HEK293 (cell line): ENCODE measurements at regions not wholly inside any gene's neighbourhood (a gene's known extent, or its start where the extent isn't known, plus 50 kb on each side); places are given as distances from the start of the nearest gene placed in this dataset.
A peak's percentile ranks its signal among the peaks of the same experiment; 100 is the strongest.

ENCODE experiments used
- CTCF ChIA-PET: fragments of 350-600 bp; formaldehyde crosslinking; extraction: SDS; loops from one replicate; lab custom pipeline; 2021; ENCODE audit warnings: antibody characterized with exemption; lab: Yijun Ruan, JAX
- POLR2A ChIA-PET: fragments of 300-600 bp; formaldehyde crosslinking; extraction: SDS; loops from one replicate; lab custom pipeline; 2020; ENCODE audit warnings: antibody characterized with exemption, inconsistent platforms; lab: Yijun Ruan, JAX
- H3K27ac ChIP-seq: fragments of 200-500 bp; sonication (Bioruptor generic); 2 replicates; pipeline ENCODE4 v1.5.1; 2014; ENCODE audit warnings: low read depth, low read length, control low read depth, inconsistent platforms; ENCODE audit errors: extremely low read depth
- H3K36me3 ChIP-seq, 2 experiments: fragments of 200-500 bp in 1 of 2; sonication (Bioruptor generic) in 1 of 2; 1 replicate in 1 of 2; 2 replicates in 1 of 2; pipeline ENCODE4 v1.5.1; 2014 to 2017; ENCODE audit warnings: inconsistent platforms in 2 of 2, low read length in 2 of 2; ENCODE audit not compliant: control insufficient read depth in 2 of 2, insufficient read depth in 1 of 2
- H3K4me1 ChIP-seq: fragments of 200-500 bp; sonication (Bioruptor generic); 2 replicates; pipeline ENCODE4 v1.5.1; 2014; ENCODE audit warnings: mild to moderate bottlenecking, low read length, inconsistent platforms; ENCODE audit not compliant: control insufficient read depth, insufficient read depth
- H3K4me3 ChIP-seq: 2 replicates; pipeline ENCODE4 v1.5.1; 2011; ENCODE audit warnings: low read depth, mild to moderate bottlenecking, control low read depth, low read length, moderate library complexity
- H3K9me3 ChIP-seq: fragments of 200-500 bp; sonication (Bioruptor generic); 2 replicates; pipeline ENCODE4 v1.5.1; 2014; ENCODE audit warnings: low read depth, low read length, inconsistent platforms; ENCODE audit not compliant: control insufficient read depth, insufficient read depth
- ATF2 ChIP-seq: fragments of 450-650 bp; formaldehyde crosslinking; IDR thresholded peaks from 2 replicates; pipeline ENCODE4 v1.5.1; 2016; ENCODE audit warnings: missing biosample characterization, missing genetic modification characterization, low read depth
- KLF1 ChIP-seq: fragments of 450-650 bp; formaldehyde crosslinking; IDR thresholded peaks from 2 replicates; pipeline ENCODE4 v1.5.1; 2016; ENCODE audit warnings: missing biosample characterization, missing genetic modification characterization
- KLF7 ChIP-seq: fragments of 450-650 bp; formaldehyde crosslinking; IDR thresholded peaks from 2 replicates; pipeline ENCODE4 v1.5.1; 2016; ENCODE audit warnings: missing biosample characterization, missing genetic modification characterization, borderline replicate concordance
- REPIN1 ChIP-seq: fragments of 450-650 bp; formaldehyde crosslinking; IDR thresholded peaks from 2 replicates; pipeline ENCODE4 v1.5.1; 2017; ENCODE audit warnings: missing biosample characterization, missing genetic modification characterization, low read depth
- SALL2 ChIP-seq: fragments of 450-650 bp; formaldehyde crosslinking; IDR thresholded peaks from 2 replicates; pipeline ENCODE4 v1.5.0; 2017; ENCODE audit warnings: missing biosample characterization, mild to moderate bottlenecking, missing genetic modification characterization, borderline replicate concordance
- SCRT1 ChIP-seq: fragments of 450-650 bp; formaldehyde crosslinking; IDR thresholded peaks from 2 replicates; pipeline ENCODE4 v1.5.1; 2016; ENCODE audit warnings: missing biosample characterization, missing genetic modification characterization, borderline replicate concordance
- ZBTB48 ChIP-seq: fragments of 450-650 bp; formaldehyde crosslinking; IDR thresholded peaks from 2 replicates; pipeline ENCODE4 v1.5.1; 2016; ENCODE audit warnings: missing biosample characterization, missing genetic modification characterization
- ZBTB8A ChIP-seq: fragments of 450-650 bp; formaldehyde crosslinking; IDR thresholded peaks from 2 replicates; pipeline ENCODE4 v1.5.1; 2016; ENCODE audit warnings: missing biosample characterization, missing genetic modification characterization
- ZFP41 ChIP-seq: fragments of 450-650 bp; formaldehyde crosslinking; IDR thresholded peaks from 2 replicates; pipeline ENCODE4 v1.5.1; 2016; ENCODE audit warnings: missing biosample characterization, missing genetic modification characterization, borderline replicate concordance
- ZNF169 ChIP-seq: fragments of 450-650 bp; formaldehyde crosslinking; IDR thresholded peaks from 2 replicates; pipeline ENCODE4 v1.5.1; 2016; ENCODE audit warnings: missing biosample characterization, missing genetic modification characterization
- ZNF174 ChIP-seq: fragments of 450-650 bp; formaldehyde crosslinking; IDR thresholded peaks from 2 replicates; pipeline ENCODE4 v1.5.0; 2017; ENCODE audit warnings: missing biosample characterization, mild to moderate bottlenecking, missing genetic modification characterization
- ZNF223 ChIP-seq: fragments of 450-650 bp; formaldehyde crosslinking; IDR thresholded peaks from 2 replicates; pipeline ENCODE4 v1.5.1; 2016; ENCODE audit warnings: missing biosample characterization, missing genetic modification characterization
- ZNF239 ChIP-seq: fragments of 450-650 bp; formaldehyde crosslinking; IDR thresholded peaks from 2 replicates; pipeline ENCODE4 v1.5.1; 2016; ENCODE audit warnings: missing biosample characterization, missing genetic modification characterization
- ZNF335 ChIP-seq: fragments of 450-650 bp; formaldehyde crosslinking; conservative IDR thresholded peaks from 2 replicates; pipeline ENCODE4 v1.5.1; 2016; ENCODE audit warnings: missing biosample characterization, missing genetic modification characterization
- ZNF423 ChIP-seq: fragments of 450-650 bp; formaldehyde crosslinking; IDR thresholded peaks from 2 replicates; pipeline ENCODE4 v1.5.1; 2016; ENCODE audit warnings: missing biosample characterization, missing genetic modification characterization
- ZNF426 ChIP-seq: fragments of 450-650 bp; formaldehyde crosslinking; IDR thresholded peaks from 2 replicates; pipeline ENCODE4 v1.5.1; 2017; ENCODE audit warnings: missing biosample characterization, missing genetic modification characterization, mild to moderate bottlenecking, inconsistent platforms, moderate library complexity
- ZNF514 ChIP-seq: fragments of 450-650 bp; formaldehyde crosslinking; IDR thresholded peaks from 2 replicates; pipeline ENCODE4 v1.5.1; 2016; ENCODE audit warnings: missing biosample characterization, missing genetic modification characterization
- ZNF555 ChIP-seq: fragments of 450-650 bp; formaldehyde crosslinking; conservative IDR thresholded peaks from 2 replicates; pipeline ENCODE4 v1.5.1; 2017; ENCODE audit warnings: missing biosample characterization, mild to moderate bottlenecking, missing genetic modification characterization, inconsistent platforms
- ZNF561 ChIP-seq: fragments of 450-650 bp; IDR thresholded peaks from 2 replicates; pipeline ENCODE4 v1.5.1; 2018; ENCODE audit warnings: missing biosample characterization, missing genetic modification characterization, borderline replicate concordance
- ZNF645 ChIP-seq: fragments of 450-650 bp; formaldehyde crosslinking; IDR thresholded peaks from 2 replicates; pipeline ENCODE4; 2016; ENCODE audit warnings: missing biosample characterization, missing genetic modification characterization
- ZNF670 ChIP-seq: fragments of 450-650 bp; formaldehyde crosslinking; IDR thresholded peaks from 2 replicates; pipeline ENCODE4 v1.5.1; 2016; ENCODE audit warnings: missing biosample characterization, missing genetic modification characterization, low read depth
- ZNF701 ChIP-seq: fragments of 450-650 bp; formaldehyde crosslinking; IDR thresholded peaks from 2 replicates; pipeline ENCODE4 v1.5.1; 2016; ENCODE audit warnings: missing biosample characterization, missing genetic modification characterization
- ZNF776 ChIP-seq: fragments of 450-650 bp; formaldehyde crosslinking; IDR thresholded peaks from 2 replicates; pipeline ENCODE4 v1.5.0; 2017; ENCODE audit warnings: missing biosample characterization, missing genetic modification characterization, borderline replicate concordance
- ZSCAN5A ChIP-seq: fragments of 450-650 bp; formaldehyde crosslinking; IDR thresholded peaks from 2 replicates; pipeline ENCODE4 v1.5.1; 2016; ENCODE audit warnings: missing biosample characterization, missing genetic modification characterization
- TF ChIP-seq, protein P1 (sequence below): fragments of 450-650 bp; formaldehyde crosslinking; IDR thresholded peaks from 2 replicates; pipeline ENCODE4 v1.5.1; 2016; ENCODE audit warnings: missing biosample characterization, missing genetic modification characterization, borderline replicate concordance
- TF ChIP-seq, protein P2 (sequence below): fragments of 450-650 bp; formaldehyde crosslinking; IDR thresholded peaks from 2 replicates; pipeline ENCODE4 v1.5.1; 2017; ENCODE audit warnings: missing biosample characterization, missing genetic modification characterization

DNA sequence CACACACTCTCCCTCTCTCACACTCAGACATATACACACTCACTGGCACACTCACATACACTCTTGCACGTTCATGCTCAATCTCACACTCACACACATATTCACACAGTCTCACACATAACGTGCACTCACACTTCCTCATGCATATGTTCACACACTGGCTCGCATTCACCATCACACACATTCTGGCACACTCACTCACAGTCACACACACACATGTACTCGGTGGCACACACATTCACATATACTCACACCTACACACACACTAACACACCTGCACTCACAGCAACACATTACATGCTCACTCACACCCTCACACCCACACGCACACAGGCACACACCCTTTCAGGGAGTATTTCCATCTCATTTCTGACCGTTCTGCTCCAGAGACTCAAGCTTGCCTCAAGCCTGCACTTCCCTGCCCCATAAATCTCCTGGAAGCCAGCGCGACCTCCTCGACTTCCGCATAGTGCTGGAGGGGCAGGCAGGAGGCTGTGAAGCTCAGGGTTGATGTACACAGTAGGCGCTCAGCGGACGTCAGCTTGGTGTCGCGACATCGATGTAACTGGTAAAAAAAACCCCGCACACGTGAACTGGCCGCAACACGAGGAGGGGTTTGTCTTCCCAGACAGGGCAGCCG is 66.7 kb upstream of the FOXF1 start (continued):
- TF ChIP-seq, protein P1, sequence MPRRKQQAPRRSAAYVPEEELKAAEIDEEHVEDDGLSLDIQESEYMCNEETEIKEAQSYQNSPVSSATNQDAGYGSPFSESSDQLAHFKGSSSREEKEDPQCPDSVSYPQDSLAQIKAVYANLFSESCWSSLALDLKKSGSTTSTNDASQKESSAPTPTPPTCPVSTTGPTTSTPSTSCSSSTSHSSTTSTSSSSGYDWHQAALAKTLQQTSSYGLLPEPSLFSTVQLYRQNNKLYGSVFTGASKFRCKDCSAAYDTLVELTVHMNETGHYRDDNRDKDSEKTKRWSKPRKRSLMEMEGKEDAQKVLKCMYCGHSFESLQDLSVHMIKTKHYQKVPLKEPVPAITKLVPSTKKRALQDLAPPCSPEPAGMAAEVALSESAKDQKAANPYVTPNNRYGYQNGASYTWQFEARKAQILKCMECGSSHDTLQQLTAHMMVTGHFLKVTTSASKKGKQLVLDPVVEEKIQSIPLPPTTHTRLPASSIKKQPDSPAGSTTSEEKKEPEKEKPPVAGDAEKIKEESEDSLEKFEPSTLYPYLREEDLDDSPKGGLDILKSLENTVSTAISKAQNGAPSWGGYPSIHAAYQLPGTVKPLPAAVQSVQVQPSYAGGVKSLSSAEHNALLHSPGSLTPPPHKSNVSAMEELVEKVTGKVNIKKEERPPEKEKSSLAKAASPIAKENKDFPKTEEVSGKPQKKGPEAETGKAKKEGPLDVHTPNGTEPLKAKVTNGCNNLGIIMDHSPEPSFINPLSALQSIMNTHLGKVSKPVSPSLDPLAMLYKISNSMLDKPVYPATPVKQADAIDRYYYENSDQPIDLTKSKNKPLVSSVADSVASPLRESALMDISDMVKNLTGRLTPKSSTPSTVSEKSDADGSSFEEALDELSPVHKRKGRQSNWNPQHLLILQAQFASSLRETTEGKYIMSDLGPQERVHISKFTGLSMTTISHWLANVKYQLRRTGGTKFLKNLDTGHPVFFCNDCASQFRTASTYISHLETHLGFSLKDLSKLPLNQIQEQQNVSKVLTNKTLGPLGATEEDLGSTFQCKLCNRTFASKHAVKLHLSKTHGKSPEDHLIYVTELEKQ = no peak
- TF ChIP-seq SCRT1 (tag by site-specific recombination) = no peak
- no peak for TF ChIP-seq ZNF670 (tag by site-specific recombination)
- TF ChIP-seq ZNF555 (tag by site-specific recombination) = no peak
- TF ChIP-seq, protein P2, sequence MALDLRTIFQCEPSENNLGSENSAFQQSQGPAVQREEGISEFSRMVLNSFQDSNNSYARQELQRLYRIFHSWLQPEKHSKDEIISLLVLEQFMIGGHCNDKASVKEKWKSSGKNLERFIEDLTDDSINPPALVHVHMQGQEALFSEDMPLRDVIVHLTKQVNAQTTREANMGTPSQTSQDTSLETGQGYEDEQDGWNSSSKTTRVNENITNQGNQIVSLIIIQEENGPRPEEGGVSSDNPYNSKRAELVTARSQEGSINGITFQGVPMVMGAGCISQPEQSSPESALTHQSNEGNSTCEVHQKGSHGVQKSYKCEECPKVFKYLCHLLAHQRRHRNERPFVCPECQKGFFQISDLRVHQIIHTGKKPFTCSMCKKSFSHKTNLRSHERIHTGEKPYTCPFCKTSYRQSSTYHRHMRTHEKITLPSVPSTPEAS (tag by site-specific recombination) = peak; percentile 83
- no peak for TF ChIP-seq ZNF169 (tag by site-specific recombination)
- no peak for TF ChIP-seq ZNF776
- TF ChIP-seq KLF1 (tag by site-specific recombination) = no peak
- no peak for TF ChIP-seq ZSCAN5A (tag by site-specific recombination)

GRCh38 chr16:86444261-86444660 is 66.1 kb upstream of the FOXF1 start:
- CTCF ChIA-PET = no interaction called here
- H3K27ac ChIP-seq = no peak overlapping the region
- no peaks in the 10 kb centered on the region for H3K9me3 ChIP-seq
- no peaks in the 10 kb centered on the region for H3K36me3 ChIP-seq
- TF ChIP-seq ZFP41 (no peak), KLF1 (tag by site-specific recombination) (0 out of 2 replicates have a peak, but pooled peaks have one; percentile 17)
- TF ChIP-seq, all 188 proteins: peak for 1
- H3K4me3 ChIP-seq = no peak overlapping the region
- POLR2A ChIA-PET = no interaction called here
- no peaks in the 10 kb centered on the region for H3K4me1 ChIP-seq

- ChIA-PET CTCF (no interaction called here), POLR2A (no interaction called here)
- no peak overlapping the region for H3K4me3 ChIP-seq
- TF ChIP-seq ZNF645 (tag by site-specific recombination) (no peak), ZNF561 (no peak), ZNF239 (tag by site-specific recombination) (no peak), ZNF514 (tag by site-specific recombination) (no peak), ZBTB8A (no peak), ZNF335 (tag by site-specific recombination) (no peak), SALL2 (no peak), REPIN1 (no peak), ZNF426 (tag by site-specific recombination) (no peak), ZBTB48 (no peak), ZNF701 (no peak), ATF2 (tag by site-specific recombination) (no peak), ZNF423 (tag by site-specific recombination) (no peak), KLF7 (tag by site-specific recombination) (no peak), ZNF174 (no peak), ZNF223 (tag by site-specific recombination) (no peak)
These were observed 65.7 kb upstream of the FOXF1 start for GRCh38 chr16:86444661-86445060.

More at GRCh38 chr16:86444661-86445060, 65.7 kb upstream of the FOXF1 start:
- Histone ChIP-seq H3K27ac (no peak overlapping the region), H3K4me1 (no peaks in the 10 kb centered on the region), H3K9me3 (no peaks in the 10 kb centered on the region), H3K36me3 (no peaks in the 10 kb centered on the region)
